Uterus (tissue), 2 donors: ENCODE measurements at regions not wholly inside any gene's neighbourhood (a gene's known extent, or its start where the extent isn't known, plus 50 kb on each side); places are given as distances from the start of the nearest gene placed in this dataset.

Experiments
- CTCF ChIP-seq, 4 experiments: fragments of 200-600 bp in 2 of 4; fragments of 450-650 bp in 2 of 4; sonication (generic) in 2 of 4; IDR thresholded peaks; one replicate each; pipeline ENCODE4 v1.5.1; 2016 to 2019; ENCODE audit warnings: antibody characterized with exemption in 4 of 4, mild to moderate bottlenecking in 2 of 4, moderate library complexity in 1 of 4
- POLR2A ChIP-seq, 2 donors: fragments of 450-650 bp; IDR thresholded peaks; one replicate each; pipeline ENCODE4 v1.6.1; 2016; ENCODE audit warnings: antibody characterized with exemption in 2 of 2, mild to moderate bottlenecking in 1 of 2, moderate library complexity in 1 of 2

- TF ChIP-seq CTCF (IDR thresholded peaks at IDR 0.05): no peak
- TF ChIP-seq POLR2A (IDR thresholded peaks at IDR 0.05): no peak
These were observed 128.5 kb downstream of the SPP2 start for GRCh38 chr2:234179031-234179363.
